Tibial nerve (tissue), 4 donors: ENCODE measurements at regions not wholly inside any gene's neighbourhood (a gene's known extent, or its start where the extent isn't known, plus 50 kb on each side); places are given as distances from the start of the nearest gene placed in this dataset.

Experiments
- EP300 ChIP-seq, 2 donors: sonication (generic); formaldehyde crosslinking; IDR thresholded peaks; one replicate each; pipeline ENCODE4 v1.6.1; 2017; ENCODE audit warnings: antibody characterized with exemption in 2 of 2, mild to moderate bottlenecking in 1 of 2
- TF ChIP-seq, protein P1 (sequence below), 5 experiments: fragments of 200-600 bp in 3 of 5; fragments of 450-650 bp in 2 of 5; sonication (generic) in 3 of 5; IDR thresholded peaks; one replicate each; pipeline ENCODE4 v1.5.1; 2016 to 2019; ENCODE audit warnings: antibody characterized with exemption in 5 of 5, mild to moderate bottlenecking in 3 of 5, moderate library complexity in 2 of 5

DNA sequence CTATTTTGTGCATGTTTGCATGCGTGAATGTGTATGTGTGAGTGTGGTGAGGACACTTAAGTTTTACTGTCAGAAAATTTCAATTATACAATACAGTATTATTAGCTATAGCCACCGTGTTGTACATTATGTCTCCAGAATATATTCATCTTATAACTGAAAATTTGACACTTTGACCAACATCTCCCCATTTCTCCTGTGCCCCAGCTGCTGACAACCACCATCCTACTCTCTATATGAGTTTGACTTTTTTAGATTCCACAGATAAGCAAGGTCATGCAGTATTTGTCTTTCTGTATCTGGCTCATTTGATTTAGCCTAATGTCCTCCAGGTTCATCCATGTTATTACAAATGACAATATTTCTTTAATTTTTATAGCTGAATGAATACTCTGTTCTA, 195.0 kb downstream of the GPR37 start:
- TF ChIP-seq, protein P1, sequence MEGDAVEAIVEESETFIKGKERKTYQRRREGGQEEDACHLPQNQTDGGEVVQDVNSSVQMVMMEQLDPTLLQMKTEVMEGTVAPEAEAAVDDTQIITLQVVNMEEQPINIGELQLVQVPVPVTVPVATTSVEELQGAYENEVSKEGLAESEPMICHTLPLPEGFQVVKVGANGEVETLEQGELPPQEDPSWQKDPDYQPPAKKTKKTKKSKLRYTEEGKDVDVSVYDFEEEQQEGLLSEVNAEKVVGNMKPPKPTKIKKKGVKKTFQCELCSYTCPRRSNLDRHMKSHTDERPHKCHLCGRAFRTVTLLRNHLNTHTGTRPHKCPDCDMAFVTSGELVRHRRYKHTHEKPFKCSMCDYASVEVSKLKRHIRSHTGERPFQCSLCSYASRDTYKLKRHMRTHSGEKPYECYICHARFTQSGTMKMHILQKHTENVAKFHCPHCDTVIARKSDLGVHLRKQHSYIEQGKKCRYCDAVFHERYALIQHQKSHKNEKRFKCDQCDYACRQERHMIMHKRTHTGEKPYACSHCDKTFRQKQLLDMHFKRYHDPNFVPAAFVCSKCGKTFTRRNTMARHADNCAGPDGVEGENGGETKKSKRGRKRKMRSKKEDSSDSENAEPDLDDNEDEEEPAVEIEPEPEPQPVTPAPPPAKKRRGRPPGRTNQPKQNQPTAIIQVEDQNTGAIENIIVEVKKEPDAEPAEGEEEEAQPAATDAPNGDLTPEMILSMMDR (IDR thresholded peaks at IDR 0.05), result no peak
- no peak for TF ChIP-seq EP300 (IDR thresholded peaks at IDR 0.05)
